ENCODE measurements at regions not wholly inside any gene's neighbourhood (a gene's known extent, or its start where the extent isn't known, plus 50 kb on each side); places are given as distances from the start of the nearest gene placed in this dataset.

DNA sequence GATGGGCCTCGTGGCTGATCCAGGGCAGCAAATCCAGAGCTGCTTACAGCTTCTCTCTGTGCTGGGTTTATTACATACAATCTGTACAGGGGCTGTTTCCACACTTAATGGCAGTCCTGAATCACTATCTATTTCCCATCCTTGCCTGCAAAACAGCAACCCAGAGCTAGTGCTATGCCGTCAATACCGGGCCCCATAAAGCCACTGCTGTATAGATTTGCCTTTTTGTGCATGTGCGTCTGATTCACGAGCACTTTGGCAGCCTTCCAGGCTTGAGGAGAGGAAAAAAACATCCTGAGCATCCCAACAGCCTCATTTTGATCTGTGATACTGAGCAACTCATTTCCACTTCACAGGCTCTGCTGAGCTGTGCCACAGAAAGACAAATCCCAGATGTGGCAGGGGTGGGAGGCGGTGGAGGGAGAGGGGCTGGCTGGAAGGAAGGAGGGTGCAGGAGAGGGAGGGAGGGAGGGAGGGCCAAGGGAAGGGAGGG is 65.2 kb upstream of the TARBP1 start:
- TF ChIP-seq POLR2A (IDR thresholded peaks at IDR 0.05) = no peak
- TF ChIP-seq, protein P1, sequence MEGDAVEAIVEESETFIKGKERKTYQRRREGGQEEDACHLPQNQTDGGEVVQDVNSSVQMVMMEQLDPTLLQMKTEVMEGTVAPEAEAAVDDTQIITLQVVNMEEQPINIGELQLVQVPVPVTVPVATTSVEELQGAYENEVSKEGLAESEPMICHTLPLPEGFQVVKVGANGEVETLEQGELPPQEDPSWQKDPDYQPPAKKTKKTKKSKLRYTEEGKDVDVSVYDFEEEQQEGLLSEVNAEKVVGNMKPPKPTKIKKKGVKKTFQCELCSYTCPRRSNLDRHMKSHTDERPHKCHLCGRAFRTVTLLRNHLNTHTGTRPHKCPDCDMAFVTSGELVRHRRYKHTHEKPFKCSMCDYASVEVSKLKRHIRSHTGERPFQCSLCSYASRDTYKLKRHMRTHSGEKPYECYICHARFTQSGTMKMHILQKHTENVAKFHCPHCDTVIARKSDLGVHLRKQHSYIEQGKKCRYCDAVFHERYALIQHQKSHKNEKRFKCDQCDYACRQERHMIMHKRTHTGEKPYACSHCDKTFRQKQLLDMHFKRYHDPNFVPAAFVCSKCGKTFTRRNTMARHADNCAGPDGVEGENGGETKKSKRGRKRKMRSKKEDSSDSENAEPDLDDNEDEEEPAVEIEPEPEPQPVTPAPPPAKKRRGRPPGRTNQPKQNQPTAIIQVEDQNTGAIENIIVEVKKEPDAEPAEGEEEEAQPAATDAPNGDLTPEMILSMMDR (IDR thresholded peaks at IDR 0.05) = no peak

All from thyroid gland (tissue), 4 donors.